ENCODE measurements at regions not wholly inside any gene's neighbourhood (a gene's known extent, or its start where the extent isn't known, plus 50 kb on each side); places are given as distances from the start of the nearest gene placed in this dataset.

DNA sequence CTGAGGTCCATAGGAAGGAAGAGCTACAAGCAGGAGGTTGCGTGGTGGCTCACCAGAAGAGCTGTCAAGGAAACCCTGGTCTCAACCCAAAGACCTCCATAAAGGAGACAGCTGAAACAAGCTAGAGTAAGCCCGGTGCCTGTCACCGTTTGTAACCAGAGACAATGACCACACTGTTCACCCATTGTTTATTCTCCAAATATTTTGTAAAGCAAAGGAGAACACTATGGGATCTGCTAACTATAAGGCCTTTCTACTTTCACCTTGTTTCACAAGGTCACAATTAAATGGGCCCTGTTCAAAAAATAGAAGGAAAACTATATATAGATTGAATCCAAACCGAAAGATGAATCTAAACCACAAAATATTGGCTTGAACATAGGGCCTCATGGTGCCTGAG is 128.9 kb upstream of the TPRG1 start:
- no peak for TF ChIP-seq POLR2A (IDR thresholded peaks at IDR 0.05)
- TF ChIP-seq, protein P1, sequence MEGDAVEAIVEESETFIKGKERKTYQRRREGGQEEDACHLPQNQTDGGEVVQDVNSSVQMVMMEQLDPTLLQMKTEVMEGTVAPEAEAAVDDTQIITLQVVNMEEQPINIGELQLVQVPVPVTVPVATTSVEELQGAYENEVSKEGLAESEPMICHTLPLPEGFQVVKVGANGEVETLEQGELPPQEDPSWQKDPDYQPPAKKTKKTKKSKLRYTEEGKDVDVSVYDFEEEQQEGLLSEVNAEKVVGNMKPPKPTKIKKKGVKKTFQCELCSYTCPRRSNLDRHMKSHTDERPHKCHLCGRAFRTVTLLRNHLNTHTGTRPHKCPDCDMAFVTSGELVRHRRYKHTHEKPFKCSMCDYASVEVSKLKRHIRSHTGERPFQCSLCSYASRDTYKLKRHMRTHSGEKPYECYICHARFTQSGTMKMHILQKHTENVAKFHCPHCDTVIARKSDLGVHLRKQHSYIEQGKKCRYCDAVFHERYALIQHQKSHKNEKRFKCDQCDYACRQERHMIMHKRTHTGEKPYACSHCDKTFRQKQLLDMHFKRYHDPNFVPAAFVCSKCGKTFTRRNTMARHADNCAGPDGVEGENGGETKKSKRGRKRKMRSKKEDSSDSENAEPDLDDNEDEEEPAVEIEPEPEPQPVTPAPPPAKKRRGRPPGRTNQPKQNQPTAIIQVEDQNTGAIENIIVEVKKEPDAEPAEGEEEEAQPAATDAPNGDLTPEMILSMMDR (IDR thresholded peaks at IDR 0.05), result no peak
